T-cell (primary cell): ENCODE measurements at regions not wholly inside any gene's neighbourhood (a gene's known extent, or its start where the extent isn't known, plus 50 kb on each side); places are given as distances from the start of the nearest gene placed in this dataset.

Experiments used
- ATAC-seq, 4 experiments: fragments of 200-7000 bp in 3 of 4; fragments of 150-1000 bp in 1 of 4; cut with Tn5 transposase; replicated peaks in 1 of 4; 1 replicate in 3 of 4; 2 replicates in 1 of 4; pipeline ENCODE4 v1.10.0; 2021; ENCODE audit warnings: moderate library complexity in 3 of 4, mild to moderate bottlenecking in 2 of 4, moderate number of reproducible peaks in 1 of 4
- CTCF ChIA-PET, 2 donors: fragments of 300-600 bp; sonication (Branson Sonifier 250); formaldehyde crosslinking; loops; one replicate each; lab custom pipeline; 2022; ENCODE audit warnings: antibody characterized with exemption in 2 of 2; lab: Charles Lee
- POLR2A ChIA-PET, 2 donors: fragments of 300-600 bp; sonication (Branson Sonifier 250); formaldehyde crosslinking; loops; one replicate each; lab custom pipeline; 2022; ENCODE audit warnings: antibody characterized with exemption in 2 of 2; lab: Charles Lee
- DNase-seq, 35 experiments: peaks; one replicate each; pipeline versions ENCODE4 v3.0.0 to v3.0.0-alpha.2; 2013 to 2023
- H3K27ac ChIP-seq: one replicate; pipeline ENCODE4 v1.5.1; 2013; ENCODE audit warnings: low read length
- H3K27me3 ChIP-seq, 2 experiments: replicated peaks in 1 of 2; 1 replicate in 1 of 2; 2 replicates in 1 of 2; pipeline versions ENCODE4 v1.6.1 to v1.7.0; 2013; ENCODE audit warnings: low read length in 1 of 2, mixed read lengths in 1 of 2; ENCODE audit not compliant: control insufficient read depth in 2 of 2, insufficient read depth in 2 of 2; ENCODE audit errors: extremely low read depth in 1 of 2
- H3K36me3 ChIP-seq, 2 donors: 1 replicate in 1 of 2; 2 replicates in 1 of 2; pipeline versions ENCODE4 v1.6.1 to v1.7.0; 2013; ENCODE audit warnings: low read length in 1 of 2; ENCODE audit not compliant: control insufficient read depth in 2 of 2, insufficient read depth in 1 of 2; ENCODE audit errors: extremely low read depth in 1 of 2
- H3K4me1 ChIP-seq, 2 experiments: 1 replicate in 1 of 2; 2 replicates in 1 of 2; pipeline versions ENCODE4 v1.6.1 to v1.7.0; 2013; ENCODE audit warnings: low read length in 2 of 2, mixed read lengths in 1 of 2; ENCODE audit not compliant: insufficient read depth in 2 of 2, control insufficient read depth in 1 of 2; ENCODE audit errors: extremely low read depth in 1 of 2
- H3K4me3 ChIP-seq, 2 donors: 1 replicate in 1 of 2; 2 replicates in 1 of 2; pipeline versions ENCODE4 v1.5.1 to v1.7.0; 2013; ENCODE audit warnings: mild to moderate bottlenecking in 2 of 2, low read length in 1 of 2, moderate library complexity in 1 of 2; ENCODE audit not compliant: control insufficient read depth in 1 of 2; ENCODE audit errors: extremely low read depth in 1 of 2
- H3K9me3 ChIP-seq: 2 replicates; pipeline ENCODE4 v1.7.0; 2013
- H3K27ac Mint-ChIP-seq, 2 donors: one replicate each; pipeline ENCODE4 v1.8.0; 2020 to 2021; ENCODE audit warnings: mild to moderate bottlenecking in 2 of 2, mixed read lengths in 2 of 2
- H3K27me3 Mint-ChIP-seq, 2 donors: one replicate each; pipeline ENCODE4 v1.8.0; 2021 to 2022; ENCODE audit warnings: mixed read lengths in 2 of 2
- H3K36me3 Mint-ChIP-seq: one replicate; pipeline ENCODE4 v1.8.0; 2021; ENCODE audit warnings: mixed read lengths
- H3K4me1 Mint-ChIP-seq, 3 donors: one replicate each; pipeline ENCODE4 v1.8.0; 2020 to 2022; ENCODE audit warnings: mixed read lengths in 3 of 3, mild to moderate bottlenecking in 1 of 3
- H3K4me3 Mint-ChIP-seq, 3 donors: one replicate each; pipeline ENCODE4 v1.8.0; 2020 to 2022; ENCODE audit warnings: mild to moderate bottlenecking in 3 of 3, mixed read lengths in 3 of 3, moderate library complexity in 3 of 3
- H3K9me3 Mint-ChIP-seq, 3 donors: one replicate each; pipeline ENCODE4 v1.8.0; 2020 to 2022; ENCODE audit warnings: mixed read lengths in 3 of 3
- WGBS: methylation state at CpG from one replicate; pipeline ENCODE4 v1.1.5; 2013; ENCODE audit warnings: missing lambda C conversion rate; ENCODE audit not compliant: insufficient coverage; 5-methylcytosine and 5-hydroxymethylcytosine counted together

- Histone ChIP-seq H3K4me1 (no peaks in the 10 kb centered on the region), H3K4me3 (no peak overlapping the region), H3K36me3 (no peaks in the 10 kb centered on the region), H3K27me3 (peaks cover 0 to 4% of the 10 kb centered on the region in 2 experiments), H3K27ac (no peak overlapping the region), H3K9me3 (no peaks in the 10 kb centered on the region)
- no peak for DNase-seq
- Mint-ChIP-seq H3K4me3 (no peak overlapping the region), H3K9me3 (no peaks in the 10 kb centered on the region), H3K36me3 (no peaks in the 10 kb centered on the region), H3K27ac (no peak overlapping the region), H3K27me3 (peaks cover 5 to 20% of the 10 kb centered on the region in 2 donors), H3K4me1 (no peaks in the 10 kb centered on the region)
- ChIA-PET CTCF (no interaction called here), POLR2A (no interaction called here)
- no peak for ATAC-seq
Measured at GRCh38 chr7:13276977-13277376, 589.5 kb downstream of the ARL4A start.

GRCh38 chr7:13278020-13278419 lies 590.6 kb downstream of the ARL4A start:
- H3K36me3 Mint-ChIP-seq, result no peaks in the 10 kb centered on the region
- Histone ChIP-seq H3K27me3 (peaks cover 0 to 4% of the 10 kb centered on the region in 2 experiments), H3K36me3 (no peaks in the 10 kb centered on the region), H3K27ac (no peak overlapping the region), H3K4me3 (no peak overlapping the region), H3K9me3 (no peaks in the 10 kb centered on the region), H3K4me1 (no peaks in the 10 kb centered on the region)
- ChIA-PET POLR2A (no interaction called here), CTCF (interaction anchor here in 1 of 2 donors (5.5 kb wide), 1 partner anchor 1413 kb away, joined by 59 read pairs; no protein-coding TSS in a partner anchor)
- H3K27me3 Mint-ChIP-seq, result peaks cover 5 to 20% of the 10 kb centered on the region in 2 donors
- H3K4me3 Mint-ChIP-seq, result no peak overlapping the region
- no peaks in the 10 kb centered on the region for H3K9me3 Mint-ChIP-seq
- ATAC-seq, result no peak
- no peak overlapping the region for H3K27ac Mint-ChIP-seq
- H3K4me1 Mint-ChIP-seq, result no peaks in the 10 kb centered on the region
- DNase-seq, result no peak
- whole genome bisulfite sequencing, result 43% methylated on average over 1 of the region's 3 CpGs

DNA sequence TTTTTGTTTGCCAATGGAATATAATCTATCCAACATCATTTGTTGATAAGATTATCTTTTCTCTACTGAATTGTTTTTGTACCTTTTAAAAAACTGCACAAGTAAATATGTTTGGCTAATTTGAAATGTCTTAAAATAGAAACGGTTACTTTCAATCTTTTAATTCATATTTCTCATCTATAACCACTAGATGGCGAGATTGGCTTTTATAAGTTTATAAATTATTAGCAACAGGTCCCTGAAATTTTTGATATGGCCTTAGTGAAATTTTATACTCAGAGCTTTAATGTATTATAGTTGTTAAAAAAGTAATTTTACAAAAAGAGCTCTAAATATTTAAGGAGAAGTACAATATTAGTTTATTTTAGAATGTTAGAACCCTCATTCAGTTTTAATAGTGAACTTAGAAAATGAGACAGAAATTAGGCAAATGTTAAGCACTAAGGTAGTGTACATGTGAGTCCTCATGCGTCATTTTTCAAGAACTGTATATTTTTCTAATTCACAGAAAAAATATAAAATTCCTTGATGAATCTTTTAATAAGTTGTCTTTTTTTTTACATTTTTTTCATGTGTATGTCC lies 592.5 kb downstream of the ARL4A start:
- Histone ChIP-seq H3K4me1 (no peaks in the 10 kb centered on the region), H3K4me3 (no peak overlapping the region), H3K9me3 (no peaks in the 10 kb centered on the region), H3K27me3 (no peaks in the 10 kb centered on the region), H3K36me3 (no peaks in the 10 kb centered on the region), H3K27ac (no peak overlapping the region)
- DNase-seq, result peak in 1 of 35 experiments; percentile 38
- ATAC-seq, result no peak
- no CpG with 5 or more reads among the region's 3 CpGs for WGBS
- Mint-ChIP-seq H3K36me3 (no peaks in the 10 kb centered on the region), H3K4me1 (no peaks in the 10 kb centered on the region), H3K27ac (no peak overlapping the region), H3K4me3 (no peak overlapping the region), H3K27me3 (peaks cover 0 to 13% of the 10 kb centered on the region in 2 donors), H3K9me3 (no peaks in the 10 kb centered on the region)
- ChIA-PET POLR2A (no interaction called here), CTCF (interaction anchor here (0.7 to 5.5 kb wide), 6 partner anchors 1175 to 1736 kb away, joined by 3 to 59 read pairs (median 6); no protein-coding TSS in a partner anchor)

- ChIA-PET POLR2A (no interaction called here), CTCF (interaction anchor here in 1 of 2 donors (0.6 to 5.5 kb wide), 4 partner anchors 17 to 1412 kb away, joined by 3 to 59 read pairs (median 4); no protein-coding TSS in a partner anchor)
Measured at GRCh38 chr7:13282377-13282980, 595.0 kb downstream of the ARL4A start.

DNA sequence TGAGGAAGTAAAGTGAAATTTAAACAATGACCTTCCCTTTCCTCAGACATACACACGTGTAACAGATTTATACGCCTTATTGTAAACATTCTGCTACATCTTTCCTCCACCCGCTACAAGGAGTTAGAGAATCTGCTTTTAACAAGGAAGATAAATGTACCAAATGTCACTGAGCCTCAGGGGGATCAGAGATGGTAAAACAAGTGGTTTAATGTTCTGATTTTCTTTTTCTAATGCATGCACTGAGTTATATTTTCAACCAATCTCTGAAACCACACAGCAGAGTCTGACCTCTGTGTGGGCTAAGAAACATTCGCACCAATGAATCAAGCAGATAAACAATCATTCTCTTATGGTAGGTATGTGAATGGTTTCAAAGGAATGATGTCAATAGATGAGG lies 599.5 kb downstream of the ARL4A start:
- peaks cover 0 to 3% of the 10 kb centered on the region in 2 donors for H3K27me3 Mint-ChIP-seq

More at GRCh38 chr7:13282377-13282980, 595.0 kb downstream of the ARL4A start:
- 70% methylated on average over 2 of the region's 3 CpGs for WGBS
- Histone ChIP-seq H3K4me1 (no peaks in the 10 kb centered on the region), H3K27ac (no peak overlapping the region), H3K9me3 (no peaks in the 10 kb centered on the region), H3K36me3 (no peaks in the 10 kb centered on the region), H3K27me3 (no peaks in the 10 kb centered on the region), H3K4me3 (no peak overlapping the region)
- ATAC-seq (no peak), DNase-seq (no peak)
- no peak overlapping the region for H3K27ac Mint-ChIP-seq
- no peaks in the 10 kb centered on the region for H3K36me3 Mint-ChIP-seq
- H3K9me3 Mint-ChIP-seq, result no peaks in the 10 kb centered on the region
- no peak overlapping the region for H3K4me3 Mint-ChIP-seq
- no peaks in the 10 kb centered on the region for H3K4me1 Mint-ChIP-seq
- peaks cover 1 to 3% of the 10 kb centered on the region in 2 donors for H3K27me3 Mint-ChIP-seq

DNA sequence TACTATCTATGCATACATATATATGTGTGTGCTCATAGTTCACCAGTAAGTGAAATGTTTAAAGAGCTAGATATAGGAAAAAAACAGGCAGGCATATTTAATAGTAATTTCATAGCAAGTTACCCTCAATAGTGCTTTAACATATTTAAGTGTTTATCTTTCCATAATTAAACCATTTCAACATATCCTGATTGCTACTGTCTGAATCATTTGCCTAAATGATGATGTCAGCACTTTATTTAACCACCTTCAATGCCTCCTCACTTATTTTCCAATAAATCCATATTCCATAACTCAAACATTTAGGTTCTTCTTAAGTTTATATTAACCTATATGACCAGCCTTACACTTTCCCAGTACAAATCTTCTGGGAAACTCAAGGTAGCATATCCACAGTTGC lies 601.1 kb downstream of the ARL4A start:
- Mint-ChIP-seq H3K4me1 (no peaks in the 10 kb centered on the region), H3K9me3 (no peaks in the 10 kb centered on the region), H3K27ac (no peak overlapping the region), H3K36me3 (no peaks in the 10 kb centered on the region), H3K27me3 (peaks cover 0 to 3% of the 10 kb centered on the region in 2 donors), H3K4me3 (no peak overlapping the region)
- Histone ChIP-seq H3K36me3 (no peaks in the 10 kb centered on the region), H3K9me3 (no peaks in the 10 kb centered on the region), H3K27ac (no peak overlapping the region), H3K27me3 (no peaks in the 10 kb centered on the region), H3K4me3 (no peak overlapping the region), H3K4me1 (no peaks in the 10 kb centered on the region)
- CTCF ChIA-PET, result no interaction called here
- DNase-seq (no peak), ATAC-seq (no peak)
- POLR2A ChIA-PET, result no interaction called here

More for the DNA sequence above, 599.5 kb downstream of the ARL4A start:
- no peak for ATAC-seq
- H3K4me3 Mint-ChIP-seq, result no peak overlapping the region
- ChIA-PET POLR2A (no interaction called here), CTCF (no interaction called here)
- no peak overlapping the region for H3K27ac ChIP-seq
- H3K4me3 ChIP-seq, result no peak overlapping the region
- no CpG with 5 or more reads among the region's 4 CpGs for WGBS
- no peaks in the 10 kb centered on the region for H3K4me1 ChIP-seq
- no peaks in the 10 kb centered on the region for H3K27me3 ChIP-seq
- no peaks in the 10 kb centered on the region for H3K36me3 ChIP-seq
- no peaks in the 10 kb centered on the region for H3K9me3 ChIP-seq
- H3K27ac Mint-ChIP-seq, result no peak overlapping the region
- no peaks in the 10 kb centered on the region for H3K4me1 Mint-ChIP-seq
- no peaks in the 10 kb centered on the region for H3K36me3 Mint-ChIP-seq
- H3K9me3 Mint-ChIP-seq, result no peaks in the 10 kb centered on the region
- DNase-seq, result no peak
